GM23338 (cell line): ENCODE measurements at regions not wholly inside any gene's neighbourhood (a gene's known extent, or its start where the extent isn't known, plus 50 kb on each side); places are given as distances from the start of the nearest gene placed in this dataset.

ENCODE experiments used
- ATAC-seq: fragments of 200-7000 bp; cut with Tn5 transposase; 3 replicates; pipeline ENCODE4 v1.9.1; 2020
- DNase-seq: peaks from one replicate; pipeline ENCODE4 v3.0.0-alpha.2; 2015; ENCODE audit warnings: low spot score
- H2AFZ ChIP-seq: fragments of 200-600 bp; sonication (generic); 2 replicates; pipeline ENCODE4 v1.8.0; 2016; ENCODE audit warnings: antibody characterized with exemption, mild to moderate bottlenecking, moderate library complexity
- H3F3A ChIP-seq: fragments of 200-600 bp; sonication (generic); replicated peaks from 2 replicates; pipeline ENCODE4 v1.8.0; 2017; ENCODE audit warnings: antibody characterized with exemption, mixed run types, low read depth
- H3K27ac ChIP-seq: fragments of 200-600 bp; sonication (generic); 2 replicates; pipeline ENCODE4 v1.6.1; 2016; ENCODE audit warnings: low read depth
- H3K27me3 ChIP-seq: fragments of 200-600 bp; sonication (generic); 2 replicates; pipeline ENCODE4 v1.8.0; 2016; ENCODE audit warnings: mild to moderate bottlenecking, mixed run types, moderate library complexity; ENCODE audit not compliant: insufficient read depth
- H3K36me3 ChIP-seq: fragments of 200-600 bp; sonication (generic); 2 replicates; pipeline ENCODE4 v1.8.0; 2016; ENCODE audit warnings: mild to moderate bottlenecking; ENCODE audit not compliant: insufficient read depth
- H3K4me1 ChIP-seq: fragments of 200-600 bp; sonication (generic); 2 replicates; pipeline ENCODE4 v1.8.0; 2016; ENCODE audit warnings: mild to moderate bottlenecking, moderate library complexity; ENCODE audit not compliant: insufficient read depth
- H3K4me2 ChIP-seq: fragments of 200-600 bp; sonication (generic); 2 replicates; pipeline ENCODE4 v1.7.1; 2017; ENCODE audit warnings: mixed run types
- H3K4me3 ChIP-seq: fragments of 200-600 bp; sonication (generic); 2 replicates; pipeline ENCODE4 v1.6.1; 2016; ENCODE audit warnings: mixed run types
- H3K79me2 ChIP-seq: fragments of 200-600 bp; sonication (generic); replicated peaks from 2 replicates; pipeline ENCODE4 v1.8.0; 2017; ENCODE audit warnings: mild to moderate bottlenecking; ENCODE audit not compliant: insufficient read depth
- H3K9me2 ChIP-seq: fragments of 200-600 bp; sonication (generic); 2 replicates; pipeline ENCODE4 v1.8.0; 2017; ENCODE audit not compliant: insufficient read depth
- H4K20me1 ChIP-seq: fragments of 200-600 bp; sonication (generic); replicated peaks from 2 replicates; pipeline ENCODE4 v1.8.0; 2017; ENCODE audit warnings: mild to moderate bottlenecking; ENCODE audit not compliant: insufficient read depth
- H3K27ac Mint-ChIP-seq: 2 replicates; pipeline ENCODE4 v1.8.0; 2020; ENCODE audit warnings: inconsistent platforms, mild to moderate bottlenecking, moderate library complexity, mixed read lengths
- H3K27me3 Mint-ChIP-seq: 3 replicates; pipeline ENCODE4 v1.8.0; 2022; ENCODE audit warnings: low read depth, mild to moderate bottlenecking, moderate library complexity, mixed read lengths, inconsistent platforms; ENCODE audit not compliant: insufficient read depth, poor library complexity
- H3K36me3 Mint-ChIP-seq: 3 replicates; pipeline ENCODE4 v1.8.0; 2021; ENCODE audit warnings: low read depth, mild to moderate bottlenecking, inconsistent platforms, moderate library complexity, mixed read lengths
- H3K4me1 Mint-ChIP-seq: 3 replicates; pipeline ENCODE4 v1.8.0; 2020; ENCODE audit warnings: mild to moderate bottlenecking, inconsistent platforms, mixed read lengths
- H3K4me3 Mint-ChIP-seq: 3 replicates; pipeline ENCODE4 v1.8.0; 2021; ENCODE audit warnings: moderate library complexity, mild to moderate bottlenecking, inconsistent platforms, mixed read lengths
- H3K9me3 Mint-ChIP-seq: 3 replicates; pipeline ENCODE4 v1.8.0; 2020; ENCODE audit warnings: moderate library complexity, mild to moderate bottlenecking, inconsistent platforms, mixed read lengths
- CREB1 ChIP-seq: fragments of 250-450 bp; sonication (Bioruptor Pico); IDR thresholded peaks from 2 replicates; pipeline ENCODE4 v1.5.0; 2020; ENCODE audit warnings: low read depth, mild to moderate bottlenecking, moderate library complexity
- ETS1 ChIP-seq: IDR thresholded peaks from 2 replicates; pipeline ENCODE4 v1.6.1; 2016; ENCODE audit warnings: antibody characterized with exemption
- EZH2 ChIP-seq: fragments of 200-600 bp; sonication (generic); IDR thresholded peaks from one replicate; pipeline ENCODE4 v1.8.0; 2017; ENCODE audit warnings: antibody characterized with exemption, mild to moderate bottlenecking, low read depth; ENCODE audit not compliant: unreplicated experiment
- EZH2phosphoT487 ChIP-seq: fragments of 200-600 bp; sonication (generic); IDR thresholded peaks from one replicate; pipeline ENCODE4 v1.8.1; 2018; ENCODE audit warnings: antibody characterized with exemption; ENCODE audit not compliant: unreplicated experiment
- NANOG ChIP-seq: IDR thresholded peaks from 2 replicates; pipeline ENCODE4 v1.6.1; 2016; ENCODE audit warnings: antibody characterized with exemption, borderline replicate concordance
- REST ChIP-seq: IDR thresholded peaks from one replicate; pipeline ENCODE4 v1.6.1; 2018; ENCODE audit warnings: antibody characterized with exemption; ENCODE audit not compliant: unreplicated experiment
- STAT1 ChIP-seq: IDR thresholded peaks from one replicate; pipeline ENCODE4 v1.6.1; 2016; ENCODE audit warnings: antibody characterized with exemption; ENCODE audit not compliant: unreplicated experiment
- ZNF114 ChIP-seq: fragments of 250-450 bp; sonication (Bioruptor Pico); IDR thresholded peaks from 2 replicates; pipeline ENCODE4 v1.5.0; 2020; ENCODE audit warnings: mild to moderate bottlenecking, moderate library complexity
- ZNF331 ChIP-seq: fragments of 250-450 bp; sonication (Bioruptor Pico); IDR thresholded peaks from 2 replicates; pipeline ENCODE4 v1.5.0; 2020; ENCODE audit warnings: low read depth, mild to moderate bottlenecking, moderate library complexity
- ZNF462 ChIP-seq: fragments of 250-450 bp; sonication (Bioruptor Pico); IDR thresholded peaks from 2 replicates; pipeline ENCODE4 v1.5.0; 2020; ENCODE audit warnings: mild to moderate bottlenecking, moderate library complexity

GRCh38 chr9:82890865-82891264 is 172.1 kb downstream of the RASEF start (continued):
- no peak for TF ChIP-seq ZNF462 (CRISPR knock-in tag)
- TF ChIP-seq NANOG: no peak
- no peak for TF ChIP-seq ETS1
- no peak for TF ChIP-seq ZNF114 (CRISPR knock-in tag)

GRCh38 chr9:82891321-82891720 is 171.6 kb downstream of the RASEF start:
- Mint-ChIP-seq H3K4me1 (peaks cover 11% of the 10 kb centered on the region), H3K9me3 (peaks cover 8% of the 10 kb centered on the region; the same call in 2 of the 3 replicates), H3K36me3 (peaks cover 17% of the 10 kb centered on the region; the same call in 2 of the 3 replicates), H3K27me3 (no peaks in the 10 kb centered on the region), H3K4me3 (no peak overlapping the region), H3K27ac (no peak overlapping the region)
- Histone ChIP-seq H3K4me2 (no peak overlapping the region), H3K27me3 (no peaks in the 10 kb centered on the region), H3K4me1 (peaks cover 38% of the 10 kb centered on the region), H3K9me2 (peaks cover 38% of the 10 kb centered on the region), H3K36me3 (no peaks in the 10 kb centered on the region; the same call in none of the 2 replicates), H3K79me2 (no peaks in the 10 kb centered on the region), H3K4me3 (no peak overlapping the region), H3K27ac (no peak overlapping the region), H2AFZ (no peak overlapping the region), H3F3A (0 out of 2 replicates have a peak, but pooled peaks cover 3% of the 10 kb centered on the region), H4K20me1 (no peaks in the 10 kb centered on the region)
- ATAC-seq (no peak), DNase-seq (no peak)
- TF ChIP-seq EZH2phosphoT487: no peak
- TF ChIP-seq REST: no peak
- no peak for TF ChIP-seq CREB1
- TF ChIP-seq ZNF331 (CRISPR knock-in tag): no peak
- no peak for TF ChIP-seq STAT1
- no peak for TF ChIP-seq EZH2
